ENCODE measurements at regions not wholly inside any gene's neighbourhood (a gene's known extent, or its start where the extent isn't known, plus 50 kb on each side); places are given as distances from the start of the nearest gene placed in this dataset.

DNA sequence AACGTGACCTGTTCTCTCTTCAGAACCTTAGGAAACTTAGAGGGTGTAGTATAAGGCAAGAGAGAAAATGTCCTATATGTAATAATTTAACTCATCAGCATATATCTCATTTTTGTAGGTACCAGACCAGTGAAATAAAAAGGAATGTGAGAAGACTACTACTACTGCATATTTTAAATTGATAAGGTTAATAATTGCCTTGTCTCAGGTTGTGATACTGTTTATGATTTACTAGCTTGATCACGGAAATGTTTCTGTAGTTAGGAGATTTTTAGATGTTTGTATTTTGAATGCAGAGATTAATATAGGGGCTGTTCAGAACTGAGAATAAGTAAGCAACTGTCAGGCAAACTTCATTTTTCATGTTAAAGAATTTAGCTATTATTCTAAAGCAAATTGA is 1563.4 kb downstream of the C4orf33 start:
- Histone ChIP-seq H3K27ac (peak overlapping the region in 1 of 4 donors; percentile 27), H3K4me3 (no peak overlapping the region), H3K27me3 (no peaks in the 10 kb centered on the region), H3K9me3 (no peaks in the 10 kb centered on the region), H3K36me3 (no peaks in the 10 kb centered on the region), H3K4me1 (peaks cover 0 to 7% (median 4%) of the 10 kb centered on the region in 3 donors)
- TF ChIP-seq, protein P1, sequence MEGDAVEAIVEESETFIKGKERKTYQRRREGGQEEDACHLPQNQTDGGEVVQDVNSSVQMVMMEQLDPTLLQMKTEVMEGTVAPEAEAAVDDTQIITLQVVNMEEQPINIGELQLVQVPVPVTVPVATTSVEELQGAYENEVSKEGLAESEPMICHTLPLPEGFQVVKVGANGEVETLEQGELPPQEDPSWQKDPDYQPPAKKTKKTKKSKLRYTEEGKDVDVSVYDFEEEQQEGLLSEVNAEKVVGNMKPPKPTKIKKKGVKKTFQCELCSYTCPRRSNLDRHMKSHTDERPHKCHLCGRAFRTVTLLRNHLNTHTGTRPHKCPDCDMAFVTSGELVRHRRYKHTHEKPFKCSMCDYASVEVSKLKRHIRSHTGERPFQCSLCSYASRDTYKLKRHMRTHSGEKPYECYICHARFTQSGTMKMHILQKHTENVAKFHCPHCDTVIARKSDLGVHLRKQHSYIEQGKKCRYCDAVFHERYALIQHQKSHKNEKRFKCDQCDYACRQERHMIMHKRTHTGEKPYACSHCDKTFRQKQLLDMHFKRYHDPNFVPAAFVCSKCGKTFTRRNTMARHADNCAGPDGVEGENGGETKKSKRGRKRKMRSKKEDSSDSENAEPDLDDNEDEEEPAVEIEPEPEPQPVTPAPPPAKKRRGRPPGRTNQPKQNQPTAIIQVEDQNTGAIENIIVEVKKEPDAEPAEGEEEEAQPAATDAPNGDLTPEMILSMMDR (IDR thresholded peaks at IDR 0.05) = no peak
- FAIRE-seq (no peak), ATAC-seq (peak in 3 of 4 donors; percentile 16 to 74 (median 63)), DNase-seq (no peak)
- WGBS, 2 donors = 18 to 23% methylated on average over 2 of the region's 2 CpGs
- intact Hi-C loops (cut with DNase I) = no loop called here

DNA sequence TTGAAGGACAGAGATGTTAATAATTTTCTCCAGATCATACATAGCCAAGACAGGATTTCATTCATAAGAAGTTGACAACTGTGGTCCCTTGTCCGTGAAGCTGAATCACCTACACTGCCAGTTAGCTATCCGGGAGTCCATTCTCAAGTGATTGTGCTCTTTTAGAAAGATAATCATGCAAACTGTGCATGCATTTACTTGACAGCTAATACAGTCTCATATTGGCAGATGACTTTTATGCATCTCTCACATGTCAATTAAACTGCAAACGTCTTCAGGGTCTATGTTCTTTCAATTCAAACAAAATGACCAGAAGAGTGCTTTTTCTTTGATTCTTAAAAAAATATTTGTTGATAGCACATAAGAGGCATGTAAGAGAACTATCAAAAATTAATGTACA is 1572.9 kb downstream of the C4orf33 start:
- DNase-seq (no peak), ATAC-seq (no peak), FAIRE-seq (no peak)
- Histone ChIP-seq H3K9me3 (no peaks in the 10 kb centered on the region), H3K36me3 (no peaks in the 10 kb centered on the region), H3K4me3 (no peak overlapping the region), H3K27me3 (no peaks in the 10 kb centered on the region), H3K27ac (no peak overlapping the region), H3K4me1 (peaks cover 0 to 4% (median 0%) of the 10 kb centered on the region in 3 donors)
- intact Hi-C loops (cut with DNase I) = no loop called here
- TF ChIP-seq, protein P1 (IDR thresholded peaks at IDR 0.05) = no peak
- 46 to 55% methylated on average over 3 of the region's 3 CpGs for WGBS, 2 donors

DNA sequence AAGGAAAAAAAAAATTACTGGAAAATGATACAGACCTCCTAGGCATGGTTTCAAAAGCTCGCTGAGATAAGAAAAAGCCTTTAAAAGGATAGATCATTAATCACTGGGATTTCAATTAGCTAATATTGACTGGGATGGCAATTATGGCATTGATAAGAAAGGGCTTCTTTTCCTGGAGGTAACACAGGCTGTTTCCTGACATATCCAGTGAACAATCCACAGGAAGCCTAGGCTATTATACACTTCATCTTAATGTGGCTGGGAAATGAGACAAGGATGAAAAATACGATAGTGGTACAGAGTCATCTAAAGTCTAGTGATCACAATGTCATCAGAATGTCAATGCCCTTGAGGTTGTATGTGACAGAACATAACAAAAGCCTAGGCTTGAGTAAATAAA is 1579.3 kb downstream of the C4orf33 start:
- DNase-seq (no peak), FAIRE-seq (no peak), ATAC-seq (no peak)
- intact Hi-C loops (cut with DNase I) = no loop called here
- no peak overlapping the region for H3K4me3 ChIP-seq
- no peaks in the 10 kb centered on the region for H3K27me3 ChIP-seq
- no peak overlapping the region for H3K27ac ChIP-seq
- peaks cover 0 to 4% (median 0%) of the 10 kb centered on the region in 3 donors for H3K4me1 ChIP-seq
- 61 to 67% methylated on average over 2 of the region's 2 CpGs for WGBS, 2 donors
- H3K9me3 ChIP-seq = no peaks in the 10 kb centered on the region
- no peaks in the 10 kb centered on the region for H3K36me3 ChIP-seq
- TF ChIP-seq, protein P1 (IDR thresholded peaks at IDR 0.05) = no peak

DNA sequence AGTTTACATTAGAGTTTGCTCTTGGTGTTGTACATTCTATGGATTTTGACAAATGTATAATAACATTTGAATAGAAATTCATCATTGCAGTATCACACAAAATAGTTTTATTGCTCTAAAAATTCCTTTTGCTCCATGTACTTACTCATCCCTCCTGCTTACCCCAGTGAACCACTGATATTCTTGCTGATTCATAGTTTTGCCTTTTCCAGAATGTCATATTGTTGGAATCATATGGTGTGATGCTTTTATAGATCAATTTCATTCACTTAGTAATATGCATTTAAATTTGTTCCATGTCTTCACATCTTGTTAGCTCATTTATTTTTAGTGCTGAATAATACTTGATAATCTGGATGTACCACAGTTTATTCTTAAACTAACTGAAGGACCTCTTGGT is 1593.2 kb downstream of the C4orf33 start:
- Histone ChIP-seq H3K27ac (no peak overlapping the region), H3K4me3 (no peak overlapping the region), H3K9me3 (no peaks in the 10 kb centered on the region), H3K36me3 (no peaks in the 10 kb centered on the region), H3K27me3 (no peaks in the 10 kb centered on the region), H3K4me1 (no peaks in the 10 kb centered on the region)
- ATAC-seq (no peak), DNase-seq (no peak), FAIRE-seq (no peak)
- TF ChIP-seq, protein P1 (IDR thresholded peaks at IDR 0.05) = no peak
- intact Hi-C loops (cut with DNase I) = no loop called here

DNA sequence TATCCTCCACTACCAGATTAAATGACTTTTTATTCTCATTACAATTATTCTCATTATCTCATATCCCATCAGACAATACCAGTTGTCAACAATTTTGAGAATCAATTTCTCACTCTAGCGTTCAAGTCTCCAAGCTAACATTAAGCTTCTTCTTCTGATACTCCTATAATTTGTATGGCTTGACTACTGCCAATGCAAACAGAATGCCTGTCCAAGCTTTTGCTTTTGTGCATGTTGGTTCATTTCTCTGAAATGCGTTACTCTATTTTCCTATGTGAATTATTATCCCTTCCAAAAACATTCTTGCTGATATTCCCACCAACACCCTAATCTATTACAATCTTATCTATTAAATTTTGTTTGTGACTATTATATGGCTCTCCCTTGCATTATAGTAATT is 1602.3 kb downstream of the C4orf33 start:
- H3K27me3 ChIP-seq = no peaks in the 10 kb centered on the region
- intact Hi-C loops (cut with DNase I) = no loop called here
- DNase-seq = no peak
- H3K4me3 ChIP-seq = no peak overlapping the region
- H3K27ac ChIP-seq = no peak overlapping the region
- H3K36me3 ChIP-seq = no peaks in the 10 kb centered on the region
- no peaks in the 10 kb centered on the region for H3K4me1 ChIP-seq
- WGBS, 2 donors = 79 to 91% methylated on average over 2 of the region's 2 CpGs
- ATAC-seq = no peak
- TF ChIP-seq, protein P1 (IDR thresholded peaks at IDR 0.05) = no peak
- no peaks in the 10 kb centered on the region for H3K9me3 ChIP-seq
- no peak for FAIRE-seq

Measured in pancreas (tissue), 10 donors.